C4-2B (cell line): ENCODE measurements at regions not wholly inside any gene's neighbourhood (a gene's known extent, or its start where the extent isn't known, plus 50 kb on each side); places are given as distances from the start of the nearest gene placed in this dataset.

Source experiments
- H3K27ac ChIP-seq: fragments of 450-650 bp; 2 replicates; pipeline ENCODE4 v1.5.1; 2017
- CTCF ChIP-seq: fragments of 450-650 bp; conservative IDR thresholded peaks from 2 replicates; pipeline ENCODE4 v1.5.1; 2017; ENCODE audit warnings: mild to moderate bottlenecking
- ZFX ChIP-seq: fragments of 450-650 bp; IDR thresholded peaks from 2 replicates; pipeline ENCODE4 v1.6.1; 2017

GRCh38 chr22:47630741-47631534 lies 868.5 kb downstream of the TBC1D22A start:
- TF ChIP-seq ZFX (no peak), CTCF (no peak)
- peak overlapping the region; percentile 84 for H3K27ac ChIP-seq

GRCh38 chr22:47629791-47630655 lies 867.6 kb downstream of the TBC1D22A start:
- peak overlapping the region; percentile 84 for H3K27ac ChIP-seq
- no peak for TF ChIP-seq ZFX
- no peak for TF ChIP-seq CTCF

- TF ChIP-seq ZFX (no peak), CTCF (no peak)
- no peak overlapping the region for H3K27ac ChIP-seq
These were observed 866.8 kb downstream of the TBC1D22A start for GRCh38 chr22:47629273-47629711.

- no peak overlapping the region for H3K27ac ChIP-seq
- TF ChIP-seq ZFX (no peak), CTCF (no peak)
These were observed 866.2 kb downstream of the TBC1D22A start for GRCh38 chr22:47628477-47629272.

- peak overlapping the region; percentile 12 for H3K27ac ChIP-seq
- TF ChIP-seq ZFX (no peak), CTCF (no peak)
These were observed 865.3 kb downstream of the TBC1D22A start for GRCh38 chr22:47627556-47628253.

- TF ChIP-seq ZFX = no peak
- H3K27ac ChIP-seq = peak overlapping the region; percentile 12
These were observed 864.3 kb downstream of the TBC1D22A start for GRCh38 chr22:47626428-47627390.
